A673 (cell line): ENCODE measurements at regions not wholly inside any gene's neighbourhood (a gene's known extent, or its start where the extent isn't known, plus 50 kb on each side); places are given as distances from the start of the nearest gene placed in this dataset.

Experiments used
- EZH2 ChIP-seq: fragments of 200-600 bp; sonication (generic); IDR thresholded peaks from 2 replicates; pipeline ENCODE4 v1.6.1; 2017; ENCODE audit warnings: borderline replicate concordance, low read depth, mild to moderate bottlenecking, mixed read lengths, antibody characterized with exemption, low read length; ENCODE audit not compliant: poor library complexity, severe bottlenecking
- TF ChIP-seq, protein P1 (sequence below): fragments of 300-800, 200-600 bp; sonication (generic); conservative IDR thresholded peaks from 2 replicates; pipeline ENCODE4 v1.5.1; 2017; ENCODE audit warnings: low read depth, mild to moderate bottlenecking, antibody characterized with exemption, low read length, moderate library complexity, mixed read lengths

- TF ChIP-seq, protein P1, sequence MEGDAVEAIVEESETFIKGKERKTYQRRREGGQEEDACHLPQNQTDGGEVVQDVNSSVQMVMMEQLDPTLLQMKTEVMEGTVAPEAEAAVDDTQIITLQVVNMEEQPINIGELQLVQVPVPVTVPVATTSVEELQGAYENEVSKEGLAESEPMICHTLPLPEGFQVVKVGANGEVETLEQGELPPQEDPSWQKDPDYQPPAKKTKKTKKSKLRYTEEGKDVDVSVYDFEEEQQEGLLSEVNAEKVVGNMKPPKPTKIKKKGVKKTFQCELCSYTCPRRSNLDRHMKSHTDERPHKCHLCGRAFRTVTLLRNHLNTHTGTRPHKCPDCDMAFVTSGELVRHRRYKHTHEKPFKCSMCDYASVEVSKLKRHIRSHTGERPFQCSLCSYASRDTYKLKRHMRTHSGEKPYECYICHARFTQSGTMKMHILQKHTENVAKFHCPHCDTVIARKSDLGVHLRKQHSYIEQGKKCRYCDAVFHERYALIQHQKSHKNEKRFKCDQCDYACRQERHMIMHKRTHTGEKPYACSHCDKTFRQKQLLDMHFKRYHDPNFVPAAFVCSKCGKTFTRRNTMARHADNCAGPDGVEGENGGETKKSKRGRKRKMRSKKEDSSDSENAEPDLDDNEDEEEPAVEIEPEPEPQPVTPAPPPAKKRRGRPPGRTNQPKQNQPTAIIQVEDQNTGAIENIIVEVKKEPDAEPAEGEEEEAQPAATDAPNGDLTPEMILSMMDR = no peak
- no peak for TF ChIP-seq EZH2
Measured at GRCh38 chr7:47038621-47039020, 543.3 kb downstream of the TNS3 start.
